GM21737 (cell line): ENCODE measurements at regions not wholly inside any gene's neighbourhood (a gene's known extent, or its start where the extent isn't known, plus 50 kb on each side); places are given as distances from the start of the nearest gene placed in this dataset.

ENCODE experiments used
- ATAC-seq: cut with Tn5 transposase; IDR thresholded peaks from one replicate; pipeline ENCODE4 v1.9.1; 2021; ENCODE audit warnings: mild to moderate bottlenecking, moderate library complexity; ENCODE audit not compliant: unreplicated experiment

DNA sequence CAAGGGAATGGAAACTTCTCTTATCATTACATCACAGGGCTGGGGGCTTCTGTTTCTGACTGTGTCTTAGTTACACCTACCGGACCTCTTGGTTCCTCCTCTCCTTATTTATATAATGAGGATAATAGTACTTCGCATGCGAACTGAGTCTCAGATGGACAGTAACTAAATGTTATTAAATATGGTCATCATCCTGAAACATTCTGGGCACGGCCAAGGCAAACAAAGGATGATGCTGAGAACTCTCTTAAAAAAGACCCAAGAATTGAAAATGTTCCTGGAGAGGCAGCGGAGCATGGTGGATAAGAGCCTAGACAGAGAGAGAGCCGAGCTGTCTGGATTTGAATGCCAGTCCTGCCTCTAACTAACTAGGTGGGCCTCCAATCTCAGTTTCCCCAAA, 119.8 kb upstream of the SASH1 start:
- ATAC-seq = no peak

DNA sequence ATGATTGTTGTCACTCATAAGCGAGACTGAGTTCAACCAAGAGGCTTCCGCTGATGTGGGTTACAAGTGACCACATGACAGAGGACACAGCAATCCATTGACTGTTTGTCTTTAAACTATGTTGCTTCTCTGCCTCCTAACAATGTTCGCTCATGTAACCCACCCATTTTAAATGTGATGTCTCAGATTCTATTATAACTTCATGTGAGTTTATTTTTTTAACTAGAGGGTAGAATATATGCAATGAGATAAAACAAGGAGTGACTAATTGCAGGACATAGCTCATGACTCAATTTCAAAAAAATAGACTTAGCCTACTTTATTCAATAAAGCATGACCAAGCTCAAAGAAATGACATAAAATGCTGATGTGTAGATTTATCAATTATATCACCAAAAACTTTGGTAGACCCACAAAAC, 119.2 kb upstream of the SASH1 start:
- no peak for ATAC-seq

DNA sequence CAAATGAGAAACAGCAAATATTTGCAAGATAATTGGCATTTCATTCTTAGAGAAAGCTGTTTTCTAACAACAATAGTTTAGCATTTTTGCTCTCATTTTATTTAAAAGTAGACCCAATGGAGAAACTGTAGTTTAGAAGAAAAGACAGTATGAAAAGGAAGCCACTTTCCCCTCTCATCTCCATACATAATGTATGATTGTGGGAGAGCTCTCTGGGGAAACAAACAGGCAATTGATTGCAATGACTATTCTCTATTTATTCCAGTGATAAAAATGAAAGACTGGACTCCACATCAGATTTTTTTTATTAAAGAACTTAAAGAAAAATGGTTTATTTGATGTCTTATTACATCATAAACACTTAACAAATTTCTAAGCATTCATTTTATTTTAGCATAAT, 116.8 kb upstream of the SASH1 start:
- ATAC-seq = no peak

DNA sequence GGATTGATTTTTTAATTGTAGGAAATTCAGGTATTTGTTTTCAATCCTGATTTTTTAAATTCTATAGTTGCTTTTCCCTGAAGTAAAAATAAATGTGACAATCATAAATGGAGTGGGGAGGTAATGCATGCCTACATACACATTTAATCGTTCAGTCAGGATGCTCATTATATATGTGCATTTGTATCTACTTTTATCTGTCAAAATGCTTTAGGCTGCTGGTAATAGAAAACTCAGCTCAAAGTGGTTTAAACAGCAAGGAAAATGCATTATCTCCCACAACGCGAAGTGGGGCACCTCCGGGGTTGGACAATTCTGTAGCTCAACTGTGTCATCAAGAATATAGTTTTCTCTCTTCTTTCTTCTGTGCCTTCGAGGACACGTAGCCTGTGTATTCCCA, 116.4 kb upstream of the SASH1 start:
- no peak for ATAC-seq

DNA sequence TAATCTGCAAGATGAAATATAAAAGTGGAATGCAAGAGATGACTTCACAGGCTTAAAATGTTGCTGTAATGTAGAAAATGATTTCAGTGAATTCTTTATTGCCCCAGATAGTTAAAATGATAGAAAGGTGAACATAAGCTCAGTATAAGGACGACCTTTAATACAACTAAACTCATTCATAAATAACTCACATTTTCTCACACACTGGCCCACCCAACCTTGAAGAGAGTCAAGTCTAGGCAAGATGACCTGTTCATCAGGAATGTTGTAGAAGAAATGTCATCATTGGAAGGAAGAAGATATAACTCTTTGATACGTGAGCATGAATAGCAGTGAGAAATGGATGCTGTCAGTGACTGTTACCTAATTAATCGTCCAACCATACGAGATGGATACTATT, 111.1 kb upstream of the SASH1 start:
- ATAC-seq = no peak

DNA sequence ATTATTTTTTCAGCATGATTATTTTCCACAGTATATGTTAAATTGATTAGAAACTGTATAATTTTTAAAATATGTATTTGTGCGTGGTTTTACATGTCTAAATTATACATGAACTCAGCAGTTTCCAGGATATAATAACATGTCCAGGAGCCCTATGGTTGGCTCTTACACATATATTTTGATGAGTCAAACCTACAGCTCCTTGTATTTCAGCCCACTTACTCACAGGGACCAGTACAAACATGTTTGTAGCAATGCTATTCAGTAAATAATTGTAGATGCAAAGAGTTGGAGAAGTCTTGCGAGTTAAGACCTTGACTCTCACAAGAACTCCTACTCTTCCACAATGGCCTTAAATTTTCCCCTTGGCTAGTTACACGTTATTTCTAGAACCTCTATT, 107.2 kb upstream of the SASH1 start:
- no peak for ATAC-seq

DNA sequence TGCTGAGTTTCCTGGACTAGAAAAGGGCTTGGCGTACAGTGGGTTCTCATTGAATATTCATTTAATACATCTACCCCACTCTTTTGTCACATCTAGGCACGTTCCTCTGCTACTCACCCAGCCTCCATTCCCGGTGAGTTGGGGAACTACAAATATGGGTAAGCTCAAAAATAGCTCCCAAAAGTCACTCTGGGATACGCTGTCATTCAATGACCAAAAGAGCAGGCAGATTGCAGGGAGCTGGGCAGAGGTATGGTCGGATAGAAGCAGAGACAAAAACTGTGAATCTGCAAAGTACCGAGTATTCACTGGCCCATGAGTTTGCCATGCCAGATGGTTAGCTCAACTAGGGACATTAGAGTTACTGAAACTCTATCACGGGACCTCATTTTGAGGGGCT, 103.9 kb upstream of the SASH1 start:
- no peak for ATAC-seq

DNA sequence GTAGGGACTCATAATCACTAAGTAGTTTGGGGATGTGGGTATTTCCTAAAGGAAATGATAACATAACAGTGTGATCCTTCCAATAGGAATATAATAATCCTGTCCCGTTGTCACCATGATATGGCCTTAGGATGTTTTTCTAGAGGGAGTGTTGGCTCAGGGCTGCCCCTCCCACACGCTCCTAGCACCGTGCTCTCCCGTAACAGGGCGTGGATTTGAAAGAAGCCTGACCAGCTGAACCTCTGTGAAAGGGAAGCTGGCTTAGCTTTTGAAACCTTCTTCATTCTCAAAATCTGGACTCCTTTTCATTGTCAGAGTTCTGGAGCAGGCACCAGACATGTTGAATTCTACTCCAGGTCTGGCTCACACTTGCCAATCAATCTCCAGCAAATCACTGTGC, 103.4 kb upstream of the SASH1 start:
- no peak for ATAC-seq

DNA sequence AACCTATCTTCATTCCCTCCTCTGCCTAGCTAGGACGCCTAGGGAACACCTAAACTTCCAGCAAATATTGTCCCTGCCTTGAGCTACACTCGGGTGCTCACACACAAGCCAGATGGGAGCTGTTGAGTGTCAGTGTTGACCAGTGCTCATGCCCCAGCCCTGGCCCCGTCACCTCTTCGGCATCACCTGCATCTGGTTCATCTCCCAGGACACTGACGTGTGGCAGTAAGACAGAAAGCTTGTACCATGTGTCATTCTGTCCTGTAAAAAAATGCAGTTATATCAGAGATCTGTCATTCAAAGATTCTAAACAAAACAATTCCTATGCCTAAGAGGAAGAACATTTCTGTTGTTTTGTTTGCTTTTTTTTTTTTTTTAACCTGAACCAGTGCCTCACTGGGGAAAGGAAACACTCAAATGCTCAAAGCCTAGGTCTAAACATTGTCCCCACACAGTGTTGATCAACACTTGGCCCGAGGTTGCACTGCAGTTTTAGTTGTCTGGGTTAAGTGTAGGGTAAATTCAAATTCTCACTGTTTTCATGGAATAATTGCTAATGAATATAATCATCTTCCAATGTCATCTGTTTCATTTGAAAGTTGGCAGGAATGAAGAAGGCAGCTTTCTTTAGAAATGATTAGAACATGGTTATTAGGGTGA, 102.7 kb upstream of the SASH1 start:
- no peak for ATAC-seq

DNA sequence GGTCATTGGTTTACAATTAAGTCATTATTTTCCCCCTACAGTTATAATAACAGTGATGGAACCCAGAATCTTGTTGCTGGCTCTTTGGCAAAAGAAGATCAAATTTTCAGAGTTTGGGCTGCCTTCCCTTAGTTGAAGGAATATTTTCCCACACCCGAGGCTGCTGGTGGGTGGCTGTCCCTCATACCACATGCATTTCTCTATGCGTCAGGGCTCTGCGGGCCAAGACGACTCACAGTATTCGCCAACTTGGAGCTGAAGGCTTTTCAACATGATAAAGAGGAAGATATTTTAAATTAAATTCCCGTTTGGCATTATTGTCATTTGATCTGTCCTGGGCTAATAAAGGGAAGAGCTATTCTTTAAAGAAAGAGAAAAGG, 102.2 kb upstream of the SASH1 start:
- no peak for ATAC-seq

DNA sequence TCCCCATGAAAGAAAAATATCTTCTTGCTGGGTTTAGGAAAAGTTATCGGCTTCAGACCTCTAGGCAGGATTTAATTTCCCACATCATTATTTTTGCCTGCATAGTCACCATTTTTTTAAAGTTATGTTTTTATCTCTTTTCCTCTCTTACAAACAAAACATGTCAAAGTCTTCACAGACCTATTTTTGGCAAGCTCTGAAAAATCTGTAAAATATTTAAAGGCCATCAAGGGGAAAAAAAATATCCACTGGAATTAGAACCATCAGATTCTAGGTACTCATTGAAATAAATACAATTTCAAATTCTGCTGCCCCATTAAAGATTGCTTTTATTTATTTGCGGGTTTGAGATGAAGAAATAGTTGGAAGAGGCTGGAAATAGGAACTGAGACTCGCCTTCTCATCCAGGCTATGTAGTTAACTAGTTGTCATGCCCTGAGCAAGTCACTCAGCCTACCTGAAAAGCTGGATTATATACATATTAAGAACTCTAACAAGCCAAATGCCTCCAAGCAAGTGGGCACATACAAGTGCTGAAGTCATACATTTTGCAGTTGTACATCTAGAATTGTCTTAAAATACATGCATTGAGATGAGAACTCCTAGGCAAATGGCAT, 101.7 kb upstream of the SASH1 start:
- ATAC-seq = no peak

DNA sequence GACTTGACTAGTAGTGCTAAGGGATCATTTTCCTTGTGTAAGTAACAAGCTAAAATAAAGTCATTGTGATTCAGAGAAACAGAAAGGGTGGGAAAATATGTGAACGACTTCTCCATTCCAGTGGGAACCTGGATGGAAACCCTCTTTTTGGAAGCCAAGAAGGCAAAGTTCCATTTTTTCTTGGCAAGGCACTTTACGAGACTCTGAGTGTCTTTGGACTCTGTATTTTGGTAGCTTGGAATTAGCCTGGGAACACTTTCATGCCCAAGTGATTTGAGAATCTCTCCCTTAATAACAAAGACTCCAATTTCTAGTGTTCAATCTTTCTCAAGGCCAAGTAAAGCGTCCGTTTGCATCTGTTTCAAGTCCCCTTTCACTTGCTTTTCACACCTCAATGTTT, 100.5 kb upstream of the SASH1 start:
- no peak for ATAC-seq

DNA sequence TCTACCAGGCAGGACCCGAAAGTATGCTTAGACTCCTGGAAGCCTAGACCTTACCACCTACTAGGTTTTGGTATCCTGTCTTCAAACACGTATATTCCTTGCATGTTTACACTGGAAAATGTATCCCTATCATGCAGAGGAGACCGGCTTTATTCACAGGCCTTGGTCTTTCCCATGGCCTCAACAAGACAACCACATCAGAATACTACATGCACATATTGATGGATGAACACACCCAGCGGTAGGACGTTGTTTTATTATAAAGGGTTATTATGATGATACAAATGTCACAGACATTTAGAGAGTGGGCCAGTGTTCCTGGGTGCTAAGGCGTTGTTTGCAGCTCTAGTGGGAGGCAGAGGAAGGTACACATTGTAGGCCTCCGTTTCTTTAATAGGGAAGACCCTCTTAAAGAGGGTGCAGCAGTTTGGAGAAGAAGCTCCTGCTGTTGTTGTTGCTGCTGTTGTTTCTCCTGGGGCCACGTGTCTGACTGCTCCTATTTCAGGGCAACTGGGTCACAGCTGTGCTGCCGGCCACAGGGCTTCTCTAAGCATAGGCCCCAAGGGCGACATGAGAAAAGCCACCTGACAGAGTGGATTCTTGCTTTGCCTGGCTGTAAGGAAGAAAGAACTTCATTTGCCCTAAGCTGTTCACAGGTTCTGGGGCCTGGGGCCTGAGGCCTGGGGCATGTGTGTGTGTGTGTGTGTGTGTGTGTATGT, 98.3 kb upstream of the SASH1 start:
- no peak for ATAC-seq

DNA sequence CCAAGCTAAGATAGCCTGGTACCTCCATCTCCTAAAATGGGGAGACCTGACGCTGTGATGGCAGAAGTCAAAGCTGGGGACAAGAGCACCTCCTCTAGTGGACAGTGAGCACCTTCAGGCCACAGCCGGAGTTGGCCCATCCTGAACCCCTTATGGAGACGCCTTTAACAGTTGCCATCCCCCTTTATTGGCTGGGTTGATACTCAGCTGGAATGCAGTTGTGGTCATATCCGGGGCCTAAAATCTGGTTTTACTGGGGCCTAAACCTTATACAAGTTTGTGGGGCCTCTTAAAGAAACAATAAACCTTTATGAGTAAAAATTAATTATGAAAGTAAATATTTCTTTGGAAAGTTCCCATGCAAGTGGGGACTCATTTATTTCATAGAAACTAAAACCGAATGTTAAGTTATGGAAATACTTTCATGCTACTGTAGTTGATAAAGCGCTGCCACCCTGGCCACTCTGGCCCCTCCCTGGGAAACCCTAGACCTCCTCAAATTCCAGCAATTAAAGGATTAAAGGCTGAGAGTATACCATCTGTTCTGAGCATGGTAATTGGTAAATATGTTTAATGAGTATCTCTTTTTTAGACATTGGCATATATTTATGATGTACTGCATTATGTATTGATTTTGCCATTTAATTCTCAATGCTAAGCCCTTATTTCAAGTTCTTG, 95.1 kb upstream of the SASH1 start:
- no peak for ATAC-seq

DNA sequence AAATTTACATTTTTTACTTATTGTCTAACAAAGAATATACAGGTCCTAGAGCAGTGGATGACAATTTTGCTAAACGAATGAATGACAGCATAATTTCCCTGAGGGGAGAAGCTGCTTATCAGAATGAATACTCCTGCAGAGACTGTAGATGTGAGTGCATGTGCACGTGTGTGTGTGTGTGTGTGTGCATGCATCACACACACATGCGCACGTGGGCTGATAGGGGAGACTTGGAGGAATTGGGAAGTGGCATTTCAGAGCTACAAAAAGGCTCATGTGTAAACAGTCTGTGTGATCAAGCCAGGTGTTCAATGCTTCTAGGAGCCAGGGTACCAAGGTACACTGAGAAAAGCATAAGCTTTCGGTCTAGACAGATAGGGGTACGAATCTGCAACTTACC, 93.5 kb upstream of the SASH1 start:
- no peak for ATAC-seq

DNA sequence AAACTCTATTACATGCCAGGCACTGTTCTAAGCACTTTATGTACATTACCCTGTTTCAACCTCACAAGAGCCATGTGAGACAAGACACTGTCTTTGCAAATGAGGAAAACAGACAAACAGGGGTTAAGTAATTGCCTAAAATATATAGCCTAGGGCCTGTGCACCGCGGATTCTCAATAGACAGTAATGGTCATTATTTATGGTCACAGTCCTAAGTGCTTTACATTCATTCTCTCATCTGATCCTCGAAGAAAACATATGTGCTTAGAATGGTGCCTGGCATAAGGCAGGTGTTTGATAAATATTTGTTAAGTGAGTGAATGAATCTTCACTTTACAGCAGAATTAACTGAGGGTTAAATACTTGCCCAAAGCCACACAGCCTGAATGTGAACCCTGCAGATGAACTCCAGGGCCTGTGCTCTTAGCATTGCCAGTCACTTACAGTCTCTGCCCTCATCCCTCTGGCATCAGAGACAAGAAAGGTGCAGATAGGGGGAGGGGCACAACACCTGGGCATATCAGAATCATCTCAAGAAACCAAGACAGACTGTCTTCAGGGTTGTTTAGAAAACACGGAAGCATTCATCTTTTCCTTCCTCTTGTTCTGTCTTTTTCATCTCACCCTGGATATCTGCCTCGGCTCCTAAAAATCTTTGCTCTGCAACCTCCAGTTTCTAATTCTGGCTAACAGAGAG, 92.8 kb upstream of the SASH1 start:
- no peak for ATAC-seq

DNA sequence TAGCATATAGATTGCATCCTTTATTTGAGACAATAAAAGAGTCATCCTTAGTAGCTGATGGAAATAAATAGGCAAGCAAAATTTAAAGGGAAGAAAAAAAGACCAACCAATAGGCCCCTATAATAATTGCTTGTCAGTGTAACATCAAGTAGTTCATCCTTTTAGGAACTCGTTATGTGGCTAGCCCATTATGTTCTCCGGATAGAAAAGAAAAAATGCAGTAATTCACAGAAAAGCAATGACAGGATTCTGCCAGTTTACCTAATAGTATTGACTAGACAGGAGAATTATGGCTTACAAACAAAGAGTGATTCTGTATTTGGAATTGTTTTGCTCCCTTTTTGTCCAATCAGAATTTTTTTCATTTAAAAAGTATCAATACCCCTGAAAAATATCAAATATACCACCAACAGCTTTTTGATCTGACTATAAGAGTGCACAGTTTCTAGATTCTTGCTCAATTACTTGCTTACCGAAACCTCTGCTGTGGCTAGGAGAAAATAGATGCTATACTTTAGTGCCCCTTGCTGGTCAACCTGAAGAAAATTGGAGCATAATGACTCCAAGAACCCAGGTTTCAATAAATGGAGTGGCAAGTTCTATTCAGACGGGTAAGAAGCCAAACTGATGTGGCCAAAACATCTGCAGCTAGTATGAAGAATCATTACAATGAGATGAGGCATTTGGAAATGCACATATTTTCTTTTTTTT, 91.5 kb upstream of the SASH1 start:
- no peak for ATAC-seq

DNA sequence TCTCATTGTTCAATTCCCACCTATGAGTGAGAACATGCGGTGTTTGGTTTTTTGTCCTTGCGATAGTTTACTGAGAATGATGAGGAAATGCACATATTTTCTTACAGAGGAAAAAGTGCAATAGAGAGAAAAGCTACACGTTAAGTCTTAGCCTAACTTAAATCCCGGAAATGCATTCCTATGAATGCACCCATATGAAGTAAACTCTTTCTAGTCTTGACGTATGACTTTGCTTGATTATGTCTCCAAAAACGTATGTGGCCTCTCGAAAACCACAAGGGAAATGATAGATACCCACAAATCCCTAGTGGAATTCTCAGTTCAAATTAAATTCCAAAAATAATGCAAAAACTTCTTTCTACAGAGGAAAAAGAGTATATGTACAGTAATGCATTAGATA, 90.7 kb upstream of the SASH1 start:
- ATAC-seq = no peak

DNA sequence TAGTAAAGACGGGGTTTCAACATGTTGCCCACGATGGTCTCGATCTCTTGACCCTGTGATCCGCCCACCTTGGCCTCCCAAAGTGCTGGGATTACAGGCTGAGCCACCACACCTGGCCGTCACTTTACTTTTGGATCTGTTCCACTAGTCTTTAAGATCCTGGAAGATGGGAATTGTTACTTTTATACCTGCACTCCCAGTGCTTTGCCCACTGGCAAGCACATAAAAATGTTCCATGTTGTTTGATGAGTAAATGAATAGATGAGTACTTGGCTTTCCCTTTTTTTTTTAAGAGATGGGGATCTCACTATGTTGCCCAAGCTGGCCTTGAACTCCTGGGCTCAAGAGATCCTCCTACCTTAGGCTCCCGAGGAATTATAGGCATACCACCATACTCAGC, 84.8 kb upstream of the SASH1 start:
- no peak for ATAC-seq

DNA sequence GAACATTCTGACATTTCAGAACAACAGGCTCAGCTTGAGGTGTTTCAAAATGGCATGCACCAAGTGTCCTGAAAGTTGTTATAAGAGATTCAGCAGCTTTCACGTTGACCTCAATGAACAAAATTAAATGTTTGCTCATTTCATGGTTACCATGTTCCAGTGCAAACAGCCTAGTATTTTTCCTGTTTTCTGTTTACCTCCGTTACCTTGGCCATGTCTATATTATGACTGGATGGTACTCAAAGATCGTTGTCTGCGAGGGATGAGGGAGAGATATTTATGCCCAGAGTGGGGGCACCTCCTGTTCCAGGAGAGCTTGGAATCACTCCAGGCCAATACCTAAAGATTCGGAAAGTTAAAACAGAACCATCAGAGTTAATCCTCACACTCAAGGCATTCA, 83.8 kb upstream of the SASH1 start:
- no peak for ATAC-seq

DNA sequence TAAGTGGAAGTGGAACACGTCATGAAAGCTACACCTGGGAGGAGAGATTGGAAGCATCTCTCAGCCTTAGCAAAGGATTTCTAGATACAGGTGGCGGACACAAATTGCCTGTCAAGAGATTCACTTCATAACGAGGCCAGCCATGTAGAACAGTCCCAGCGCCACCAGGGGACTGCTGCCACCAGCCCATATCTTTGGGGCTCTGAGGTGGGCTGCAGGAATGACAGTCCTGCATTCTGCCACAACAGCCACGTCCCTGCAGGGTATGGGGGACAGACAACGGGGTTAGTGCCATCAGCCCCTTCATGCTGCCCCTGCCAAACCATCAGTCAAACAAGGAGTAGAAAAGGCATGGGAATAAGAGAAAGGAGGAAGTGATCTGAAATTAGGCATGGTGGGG, 81.2 kb upstream of the SASH1 start:
- ATAC-seq = no peak
